ENCODE measurements at regions not wholly inside any gene's neighbourhood (a gene's known extent, or its start where the extent isn't known, plus 50 kb on each side); places are given as distances from the start of the nearest gene placed in this dataset.

- H3K27ac ChIP-seq, result no peak overlapping the region
- intact Hi-C loops (cut with DNase I), result loop anchor here (10.0 kb wide), 1 partner anchor 56 kb away; no protein-coding TSS in a partner anchor
- no peak for TF ChIP-seq CTCF (IDR thresholded peaks at IDR 0.05)
- no peaks in the 10 kb centered on the region for H3K9me3 ChIP-seq
- H3K36me3 ChIP-seq, result no peaks in the 10 kb centered on the region
- DNase-seq (ENCODE audit: low spot score in 2 of 2), result no peak
- no peaks in the 10 kb centered on the region for H3K27me3 ChIP-seq
- no peak overlapping the region for H3K4me3 ChIP-seq
- H3K4me1 ChIP-seq, result no peaks in the 10 kb centered on the region
These were observed 419.6 kb downstream of the NPIPA7 start for GRCh38 chr16:16798504-16798903.

GRCh38 chr16:16805809-16806208, 426.9 kb downstream of the NPIPA7 start:
- intact Hi-C loops (cut with DNase I), result no loop called here
- TF ChIP-seq CTCF (IDR thresholded peaks at IDR 0.05), result no peak
- no peak for DNase-seq (ENCODE audit: low spot score in 2 of 2)
- Histone ChIP-seq H3K9me3 (no peaks in the 10 kb centered on the region), H3K27me3 (no peaks in the 10 kb centered on the region), H3K36me3 (no peaks in the 10 kb centered on the region), H3K4me1 (no peaks in the 10 kb centered on the region), H3K4me3 (no peak overlapping the region), H3K27ac (no peak overlapping the region)

- no peak overlapping the region for H3K4me3 ChIP-seq
- no peak overlapping the region for H3K27ac ChIP-seq
- no peaks in the 10 kb centered on the region for H3K4me1 ChIP-seq
- H3K9me3 ChIP-seq, result no peaks in the 10 kb centered on the region
- no peaks in the 10 kb centered on the region for H3K27me3 ChIP-seq
- TF ChIP-seq CTCF (IDR thresholded peaks at IDR 0.05), result no peak
- no peak for DNase-seq (ENCODE audit: low spot score in 2 of 2)
- intact Hi-C loops (cut with DNase I), result no loop called here
- no peaks in the 10 kb centered on the region for H3K36me3 ChIP-seq
These were observed 436.7 kb downstream of the NPIPA7 start for GRCh38 chr16:16815641-16816040.

- DNase-seq (ENCODE audit: low spot score in 2 of 2), result no peak
- no peaks in the 10 kb centered on the region for H3K4me1 ChIP-seq
- intact Hi-C loops (cut with DNase I), result no loop called here
- no peak overlapping the region for H3K4me3 ChIP-seq
- TF ChIP-seq CTCF (IDR thresholded peaks at IDR 0.05), result no peak
- no peak overlapping the region for H3K27ac ChIP-seq
- H3K36me3 ChIP-seq, result no peaks in the 10 kb centered on the region
- no peaks in the 10 kb centered on the region for H3K27me3 ChIP-seq
- no peaks in the 10 kb centered on the region for H3K9me3 ChIP-seq
These were observed 438.3 kb downstream of the NPIPA7 start for GRCh38 chr16:16817196-16817595.

- no peak for DNase-seq (ENCODE audit: low spot score in 2 of 2)
- no peak overlapping the region for H3K27ac ChIP-seq
- intact Hi-C loops (cut with DNase I), result no loop called here
- H3K4me1 ChIP-seq, result no peaks in the 10 kb centered on the region
- no peaks in the 10 kb centered on the region for H3K9me3 ChIP-seq
- no peaks in the 10 kb centered on the region for H3K36me3 ChIP-seq
- no peaks in the 10 kb centered on the region for H3K27me3 ChIP-seq
- H3K4me3 ChIP-seq, result no peak overlapping the region
- no peak for TF ChIP-seq CTCF (IDR thresholded peaks at IDR 0.05)
These were observed 442.3 kb downstream of the NPIPA7 start for GRCh38 chr16:16821261-16821660.

- intact Hi-C loops (cut with DNase I), result no loop called here
- no peak for TF ChIP-seq CTCF (IDR thresholded peaks at IDR 0.05)
- H3K9me3 ChIP-seq, result no peaks in the 10 kb centered on the region
These were observed 450.0 kb downstream of the NPIPA7 start for GRCh38 chr16:16828913-16829398.

More at GRCh38 chr16:16828913-16829398, 450.0 kb downstream of the NPIPA7 start:
- no peak overlapping the region for H3K4me3 ChIP-seq
- no peaks in the 10 kb centered on the region for H3K27me3 ChIP-seq
- no peaks in the 10 kb centered on the region for H3K4me1 ChIP-seq
- no peak overlapping the region for H3K27ac ChIP-seq
- no peaks in the 10 kb centered on the region for H3K36me3 ChIP-seq
- no peak for DNase-seq (ENCODE audit: low spot score in 2 of 2)

Measured in ascending aorta (tissue), 2 donors.